ENCODE measurements at regions not wholly inside any gene's neighbourhood (a gene's known extent, or its start where the extent isn't known, plus 50 kb on each side); places are given as distances from the start of the nearest gene placed in this dataset.

GRCh38 chr10:88174391-88174790 lies 311.0 kb downstream of the PTEN start:
- no peak for TF ChIP-seq POLR2A (IDR thresholded peaks at IDR 0.05)
- TF ChIP-seq, protein P1, sequence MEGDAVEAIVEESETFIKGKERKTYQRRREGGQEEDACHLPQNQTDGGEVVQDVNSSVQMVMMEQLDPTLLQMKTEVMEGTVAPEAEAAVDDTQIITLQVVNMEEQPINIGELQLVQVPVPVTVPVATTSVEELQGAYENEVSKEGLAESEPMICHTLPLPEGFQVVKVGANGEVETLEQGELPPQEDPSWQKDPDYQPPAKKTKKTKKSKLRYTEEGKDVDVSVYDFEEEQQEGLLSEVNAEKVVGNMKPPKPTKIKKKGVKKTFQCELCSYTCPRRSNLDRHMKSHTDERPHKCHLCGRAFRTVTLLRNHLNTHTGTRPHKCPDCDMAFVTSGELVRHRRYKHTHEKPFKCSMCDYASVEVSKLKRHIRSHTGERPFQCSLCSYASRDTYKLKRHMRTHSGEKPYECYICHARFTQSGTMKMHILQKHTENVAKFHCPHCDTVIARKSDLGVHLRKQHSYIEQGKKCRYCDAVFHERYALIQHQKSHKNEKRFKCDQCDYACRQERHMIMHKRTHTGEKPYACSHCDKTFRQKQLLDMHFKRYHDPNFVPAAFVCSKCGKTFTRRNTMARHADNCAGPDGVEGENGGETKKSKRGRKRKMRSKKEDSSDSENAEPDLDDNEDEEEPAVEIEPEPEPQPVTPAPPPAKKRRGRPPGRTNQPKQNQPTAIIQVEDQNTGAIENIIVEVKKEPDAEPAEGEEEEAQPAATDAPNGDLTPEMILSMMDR (IDR thresholded peaks at IDR 0.05), result no peak

All from Peyer's patch (tissue), 4 donors.